Epithelial cell of esophagus (primary cell): ENCODE measurements at regions not wholly inside any gene's neighbourhood (a gene's known extent, or its start where the extent isn't known, plus 50 kb on each side); places are given as distances from the start of the nearest gene placed in this dataset.

Source experiments
- DNase-seq: peaks from one replicate; pipeline ENCODE4 v3.0.0; 2010; ENCODE audit warnings: low read depth
- H3K4me3 ChIP-seq: 2 replicates; pipeline ENCODE4 v1.5.1; 2011; ENCODE audit warnings: mild to moderate bottlenecking, low read length, control low read depth
- TF ChIP-seq, protein P1 (sequence below): IDR thresholded peaks from 2 replicates; pipeline ENCODE4 v1.5.1; 2011; ENCODE audit warnings: low read depth, mild to moderate bottlenecking, low read length, control low read depth, inconsistent platforms; ENCODE audit not compliant: insufficient read depth; ENCODE audit errors: missing control alignments

DNA sequence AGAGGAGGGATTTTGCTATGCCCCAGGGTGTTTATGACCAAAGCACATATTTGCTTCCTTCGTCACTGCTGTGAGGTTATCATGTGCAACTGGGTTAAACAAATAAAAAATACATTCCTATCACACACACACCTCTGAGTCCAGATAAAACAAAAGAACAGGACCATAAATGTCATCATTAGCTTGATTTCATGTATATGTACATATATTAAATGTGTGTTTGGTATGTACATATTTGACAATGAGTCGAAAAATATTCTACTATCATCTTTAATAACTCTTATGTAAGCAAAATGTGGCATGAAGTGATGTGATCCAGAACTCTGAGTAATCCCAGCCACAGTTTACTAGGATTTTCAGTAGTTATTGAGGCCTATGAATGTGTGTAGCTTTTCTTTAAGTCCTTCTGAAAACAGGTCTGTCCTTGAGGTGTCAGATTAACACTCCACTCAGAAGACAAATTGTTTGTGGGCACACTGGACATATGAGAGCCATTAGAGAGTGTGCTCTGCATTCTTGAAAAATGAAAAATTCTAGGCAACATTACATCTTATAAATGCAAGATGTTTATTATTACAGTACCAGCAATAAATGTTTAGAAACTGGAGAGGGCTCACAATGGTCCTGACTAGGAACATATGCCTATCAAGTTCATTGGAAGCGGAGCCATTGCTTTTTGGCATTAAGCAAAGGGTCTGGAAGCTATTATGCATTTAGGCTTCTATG is 335.1 kb upstream of the SEMA3A start:
- TF ChIP-seq, protein P1, sequence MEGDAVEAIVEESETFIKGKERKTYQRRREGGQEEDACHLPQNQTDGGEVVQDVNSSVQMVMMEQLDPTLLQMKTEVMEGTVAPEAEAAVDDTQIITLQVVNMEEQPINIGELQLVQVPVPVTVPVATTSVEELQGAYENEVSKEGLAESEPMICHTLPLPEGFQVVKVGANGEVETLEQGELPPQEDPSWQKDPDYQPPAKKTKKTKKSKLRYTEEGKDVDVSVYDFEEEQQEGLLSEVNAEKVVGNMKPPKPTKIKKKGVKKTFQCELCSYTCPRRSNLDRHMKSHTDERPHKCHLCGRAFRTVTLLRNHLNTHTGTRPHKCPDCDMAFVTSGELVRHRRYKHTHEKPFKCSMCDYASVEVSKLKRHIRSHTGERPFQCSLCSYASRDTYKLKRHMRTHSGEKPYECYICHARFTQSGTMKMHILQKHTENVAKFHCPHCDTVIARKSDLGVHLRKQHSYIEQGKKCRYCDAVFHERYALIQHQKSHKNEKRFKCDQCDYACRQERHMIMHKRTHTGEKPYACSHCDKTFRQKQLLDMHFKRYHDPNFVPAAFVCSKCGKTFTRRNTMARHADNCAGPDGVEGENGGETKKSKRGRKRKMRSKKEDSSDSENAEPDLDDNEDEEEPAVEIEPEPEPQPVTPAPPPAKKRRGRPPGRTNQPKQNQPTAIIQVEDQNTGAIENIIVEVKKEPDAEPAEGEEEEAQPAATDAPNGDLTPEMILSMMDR = no peak
- no peak overlapping the region for H3K4me3 ChIP-seq
- peak; percentile 90 for DNase-seq

DNA sequence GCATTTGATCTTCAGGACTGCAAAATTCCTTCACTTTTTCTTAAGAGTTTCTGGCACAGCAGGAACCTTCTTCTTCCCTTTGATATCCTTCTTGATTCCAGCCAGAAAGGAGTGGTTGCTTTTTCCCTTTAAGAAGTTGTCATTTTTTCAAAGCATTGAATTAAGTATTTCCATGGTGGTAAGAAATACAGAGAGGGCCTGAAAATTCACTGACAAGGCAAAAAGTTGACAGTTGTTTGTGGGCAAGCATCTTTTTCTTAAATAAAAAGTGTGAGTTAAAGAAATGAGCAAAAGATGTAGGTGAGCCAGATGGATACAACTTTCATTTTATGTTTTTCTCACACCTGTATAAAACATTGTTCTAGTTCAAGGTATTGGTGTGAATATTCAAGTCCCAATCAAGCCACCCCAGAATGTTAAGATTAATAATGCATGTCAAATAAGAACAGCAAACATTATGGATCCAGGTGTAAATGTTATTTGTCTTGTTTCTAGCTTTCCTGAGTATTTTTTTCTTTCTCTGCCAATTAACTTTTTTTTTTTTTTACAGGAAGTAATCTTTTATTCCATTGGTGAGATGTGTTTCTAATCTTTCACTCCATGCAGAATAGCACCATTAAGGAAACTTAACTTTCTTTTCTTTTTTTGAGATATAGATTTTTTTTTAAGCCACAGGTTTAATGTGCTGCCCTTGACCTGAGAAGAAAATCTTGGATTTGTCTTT is 334.3 kb upstream of the SEMA3A start:
- no peak overlapping the region for H3K4me3 ChIP-seq

DNA sequence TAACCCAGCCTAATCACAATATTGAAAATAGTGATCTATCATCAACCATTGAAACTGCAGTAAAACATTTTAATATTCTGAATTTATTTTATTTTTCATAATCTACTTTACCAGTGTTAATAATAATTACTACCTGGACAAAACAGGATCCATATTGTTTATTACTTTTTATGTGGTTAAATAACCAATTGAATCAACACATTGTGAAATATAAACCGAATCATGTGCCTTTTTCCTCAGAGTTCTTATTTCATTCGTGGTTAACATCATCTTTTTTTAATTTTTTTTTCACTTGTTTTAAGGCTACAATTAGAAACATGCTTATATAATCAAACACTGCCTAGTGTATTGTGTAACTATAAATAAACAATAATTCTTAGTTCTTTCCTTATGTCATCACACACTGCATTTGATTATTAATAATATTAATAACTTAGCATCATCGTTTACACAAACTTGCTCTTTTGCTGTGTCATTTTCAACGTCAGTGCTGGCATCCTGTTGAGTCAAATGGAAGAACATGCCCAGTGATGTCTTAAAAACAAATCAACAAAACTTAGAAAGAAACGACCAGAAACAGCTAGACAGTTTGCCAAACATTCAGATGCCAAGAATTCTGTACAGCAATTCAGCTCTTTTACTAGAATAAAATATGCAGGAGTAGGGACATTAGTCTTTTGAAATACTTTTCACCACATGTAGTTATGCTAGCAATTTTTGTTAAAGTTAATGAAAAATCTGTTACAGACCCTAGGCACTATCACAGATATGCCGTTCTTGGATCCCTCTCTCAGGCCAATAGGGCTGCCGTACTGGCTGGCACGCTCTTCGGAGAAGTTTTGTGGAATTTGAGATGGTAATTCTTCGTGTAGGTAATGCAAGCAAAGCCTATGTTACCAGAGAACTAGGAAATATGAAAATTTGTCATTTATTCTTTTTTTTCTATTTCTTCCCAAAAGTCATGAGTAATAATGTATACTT is 330.4 kb upstream of the SEMA3A start:
- DNase-seq = peak; percentile 74
- no peak overlapping the region for H3K4me3 ChIP-seq
- TF ChIP-seq, protein P1 = no peak

More for the DNA sequence above, 334.3 kb upstream of the SEMA3A start:
- no peak for DNase-seq
- TF ChIP-seq, protein P1 = no peak

DNA sequence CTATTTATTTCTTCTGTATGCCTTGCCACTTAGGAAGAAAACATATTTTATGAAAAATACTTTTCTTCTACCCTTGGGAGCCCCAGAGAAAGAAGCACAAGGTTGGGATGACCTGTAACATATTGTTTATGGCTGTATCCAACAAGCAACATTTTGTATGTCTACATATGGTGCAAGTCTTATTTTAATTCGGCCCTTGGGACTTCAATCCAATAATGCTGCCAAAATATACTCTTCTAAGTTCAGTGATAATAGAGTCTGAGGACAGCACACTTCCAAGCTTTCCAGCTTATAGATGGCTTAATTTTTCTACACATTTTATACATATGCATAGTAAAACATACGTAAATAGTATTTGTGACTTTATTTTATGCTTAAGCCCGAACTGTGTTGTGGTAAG is 318.5 kb upstream of the SEMA3A start:
- no peak for DNase-seq
- TF ChIP-seq, protein P1 = no peak
- no peak overlapping the region for H3K4me3 ChIP-seq

DNA sequence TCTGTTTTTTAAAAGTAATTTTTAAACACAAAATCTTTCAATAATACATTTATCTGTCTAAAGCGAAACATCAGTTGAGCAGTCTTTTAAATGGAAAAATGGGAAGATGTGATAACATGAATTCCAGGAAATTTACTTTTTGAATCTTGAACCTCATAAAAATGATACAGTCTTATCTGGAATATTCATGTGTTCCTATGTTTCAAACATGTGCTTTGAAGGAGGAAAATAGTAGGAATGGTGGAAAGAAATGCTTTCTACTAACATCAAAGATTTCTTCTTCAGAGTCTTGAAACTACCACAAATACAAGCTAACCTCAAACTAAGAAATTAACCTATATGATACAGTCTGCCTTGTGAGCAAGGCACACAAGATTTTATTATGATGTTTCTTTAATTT is 317.5 kb upstream of the SEMA3A start:
- DNase-seq = no peak
- TF ChIP-seq, protein P1 = no peak
- H3K4me3 ChIP-seq = no peak overlapping the region

DNA sequence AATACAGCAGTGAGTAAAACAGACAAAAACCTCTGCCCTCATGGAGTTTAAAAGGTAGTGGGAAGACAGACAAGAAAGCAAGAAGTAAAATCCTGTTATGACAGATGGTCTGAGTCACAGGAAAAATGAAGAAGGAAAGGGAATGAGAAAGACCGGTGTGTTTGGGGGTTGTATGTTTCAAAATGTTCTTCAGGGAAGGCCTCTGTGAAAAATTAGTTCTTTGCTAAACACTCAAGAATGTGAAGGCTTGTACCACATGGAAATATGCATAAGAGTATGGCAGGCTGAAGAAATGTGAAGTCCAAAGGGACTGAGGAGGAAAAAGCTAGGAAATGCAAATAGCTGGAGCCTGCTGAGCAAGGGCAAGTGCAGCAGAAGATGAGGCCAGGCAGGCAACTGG is 315.9 kb upstream of the SEMA3A start:
- TF ChIP-seq, protein P1 = no peak

More for the DNA sequence above, 315.9 kb upstream of the SEMA3A start:
- no peak overlapping the region for H3K4me3 ChIP-seq
- peak; percentile 50 for DNase-seq
